Mesothelial cell of epicardium (in vitro differentiated cells): ENCODE measurements at regions not wholly inside any gene's neighbourhood (a gene's known extent, or its start where the extent isn't known, plus 50 kb on each side); places are given as distances from the start of the nearest gene placed in this dataset.

Experiments used
- DNase-seq, 2 experiments: peaks; one replicate each; pipeline ENCODE4 v3.0.0; 2021; ENCODE audit warnings: low spot score in 2 of 2; ENCODE audit not compliant: unreplicated experiment in 2 of 2
- H3K27ac Mint-ChIP-seq: 2 replicates; pipeline ENCODE4 v1.8.0; 2021; ENCODE audit warnings: mixed read lengths
- H3K27me3 Mint-ChIP-seq: 2 replicates; pipeline ENCODE4 v1.8.0; 2021; ENCODE audit warnings: low read depth, mixed read lengths
- H3K36me3 Mint-ChIP-seq: 2 replicates; pipeline ENCODE4 v1.8.0; 2021; ENCODE audit warnings: mixed read lengths
- H3K4me1 Mint-ChIP-seq: 2 replicates; pipeline ENCODE4 v1.8.0; 2021; ENCODE audit warnings: mixed read lengths
- H3K4me3 Mint-ChIP-seq: 2 replicates; pipeline ENCODE4 v1.8.0; 2021; ENCODE audit warnings: mild to moderate bottlenecking, moderate library complexity, mixed read lengths
- H3K9me3 Mint-ChIP-seq: 2 replicates; pipeline ENCODE4 v1.8.0; 2021; ENCODE audit warnings: mixed read lengths
- CTCF ChIP-seq: fragments of 200-600 bp; sonication (generic); IDR thresholded peaks from one replicate; pipeline ENCODE4 v1.5.0; 2021; ENCODE audit warnings: antibody characterized with exemption; ENCODE audit not compliant: unreplicated experiment

GRCh38 chr5:44443172-44443571 is 54.0 kb upstream of the FGF10 start:
- no peak for DNase-seq
- no peak for TF ChIP-seq CTCF
- Mint-ChIP-seq H3K36me3 (no peaks in the 10 kb centered on the region), H3K9me3 (no peaks in the 10 kb centered on the region), H3K4me3 (no peak overlapping the region), H3K27ac (no peak overlapping the region), H3K27me3 (no peaks in the 10 kb centered on the region), H3K4me1 (peaks cover 11% of the 10 kb centered on the region)

GRCh38 chr5:44441460-44441859 is 52.2 kb upstream of the FGF10 start:
- Mint-ChIP-seq H3K4me1 (peaks cover 4% of the 10 kb centered on the region), H3K4me3 (no peak overlapping the region), H3K27ac (no peak overlapping the region), H3K9me3 (no peaks in the 10 kb centered on the region), H3K36me3 (no peaks in the 10 kb centered on the region), H3K27me3 (no peaks in the 10 kb centered on the region)
- TF ChIP-seq CTCF = no peak
- DNase-seq = no peak

GRCh38 chr5:44440186-44440585 is 51.0 kb upstream of the FGF10 start:
- Mint-ChIP-seq H3K36me3 (no peaks in the 10 kb centered on the region), H3K4me3 (no peak overlapping the region), H3K9me3 (no peaks in the 10 kb centered on the region), H3K27ac (no peak overlapping the region), H3K27me3 (no peaks in the 10 kb centered on the region), H3K4me1 (peaks cover 3% of the 10 kb centered on the region)
- no peak for TF ChIP-seq CTCF
- no peak for DNase-seq
